ENCODE measurements at regions not wholly inside any gene's neighbourhood (a gene's known extent, or its start where the extent isn't known, plus 50 kb on each side); places are given as distances from the start of the nearest gene placed in this dataset.

- no peak for TF ChIP-seq CTCF (IDR thresholded peaks at IDR 0.05; ENCODE audit: low read length)
- TF ChIP-seq EZH2 (optimal IDR thresholded peaks at IDR 0.05; ENCODE audit: low read depth, low read length) = no peak
- TF ChIP-seq EZH2phosphoT487 (IDR thresholded peaks at IDR 0.05; ENCODE audit: low read length) = no peak
Observed at GRCh38 chr1:99098589-99098988, 93.9 kb upstream of the PLPPR5 start.

Measured in MM.1S (cell line).